Suprapubic skin (tissue), 4 donors: ENCODE measurements at regions not wholly inside any gene's neighbourhood (a gene's known extent, or its start where the extent isn't known, plus 50 kb on each side); places are given as distances from the start of the nearest gene placed in this dataset.

ENCODE experiments used
- EP300 ChIP-seq: sonication (generic); formaldehyde crosslinking; IDR thresholded peaks from one replicate; pipeline ENCODE4 v1.6.1; 2017; ENCODE audit warnings: antibody characterized with exemption
- POLR2AphosphoS5 ChIP-seq, 3 donors: sonication (generic); formaldehyde crosslinking; IDR thresholded peaks; one replicate each; pipeline ENCODE4 v1.6.1; 2017; ENCODE audit warnings: antibody characterized with exemption in 3 of 3

DNA sequence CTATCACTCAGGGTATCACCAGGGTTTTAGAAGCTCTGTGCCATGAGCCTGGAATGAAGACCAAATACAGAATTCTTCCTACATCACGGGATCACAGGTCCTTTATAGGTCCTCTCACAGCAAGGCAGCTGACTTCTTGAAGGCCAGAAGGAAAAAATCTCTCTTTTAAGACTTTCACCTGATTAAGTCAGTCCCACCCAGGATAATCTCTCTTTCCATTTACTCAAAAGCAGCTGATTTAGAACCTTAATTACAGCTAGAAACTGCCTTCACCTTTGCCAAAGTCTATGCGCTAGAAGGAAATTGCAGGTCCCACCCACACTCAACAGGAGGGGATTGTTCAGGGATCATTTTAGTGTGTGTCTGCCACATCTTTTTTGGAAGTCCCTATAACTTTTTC lies 135.1 kb downstream of the RAB11FIP2 start:
- TF ChIP-seq POLR2AphosphoS5 (IDR thresholded peaks at IDR 0.05), result no peak
- TF ChIP-seq EP300, result no peak
